Heart right ventricle (tissue), 16 donors: ENCODE measurements at regions not wholly inside any gene's neighbourhood (a gene's known extent, or its start where the extent isn't known, plus 50 kb on each side); places are given as distances from the start of the nearest gene placed in this dataset.

Experiments used
- ATAC-seq, 8 donors: fragments of 200-7000 bp; cut with Tn5 transposase; one replicate each; pipeline ENCODE4 v1.9.1; 2020; ENCODE audit warnings: mild to moderate bottlenecking in 8 of 8, moderate library complexity in 8 of 8, moderate number of reproducible peaks in 1 of 8
- DNase-seq, 2 donors: peaks; one replicate each; pipeline ENCODE4 v3.0.0-alpha.2; 2020
- H3K27ac ChIP-seq, 10 donors: fragments of 200-600 bp; sonication (generic) in 2 of 10; one replicate each; pipeline versions ENCODE4 v1.5.0 to v1.8.0; 2020 to 2022; ENCODE audit warnings: mild to moderate bottlenecking in 3 of 10
- H3K27me3 ChIP-seq, 7 donors: fragments of 200-600 bp; one replicate each; pipeline ENCODE4 v1.8.0; 2021 to 2022; ENCODE audit warnings: mild to moderate bottlenecking in 2 of 7
- H3K36me3 ChIP-seq, 9 donors: fragments of 200-600 bp; sonication (generic) in 1 of 9; one replicate each; pipeline versions ENCODE4 v1.5.0 to v1.8.0; 2020 to 2022; ENCODE audit warnings: mild to moderate bottlenecking in 2 of 9
- H3K4me1 ChIP-seq, 9 donors: fragments of 200-600 bp; sonication (generic) in 1 of 9; one replicate each; pipeline versions ENCODE4 v1.5.0 to v1.8.0; 2020 to 2022; ENCODE audit warnings: mild to moderate bottlenecking in 4 of 9
- H3K4me3 ChIP-seq, 10 donors: fragments of 200-600 bp; sonication (generic) in 2 of 10; one replicate each; pipeline versions ENCODE4 v1.5.0 to v1.8.0; 2020 to 2022; ENCODE audit warnings: mild to moderate bottlenecking in 7 of 10, moderate library complexity in 2 of 10
- H3K9me3 ChIP-seq, 11 donors: fragments of 200-600 bp in 10 of 11; sonication (generic) in 2 of 11; one replicate each; pipeline versions ENCODE4 v1.5.0 to v1.8.0; 2013 to 2022; ENCODE audit warnings: mild to moderate bottlenecking in 2 of 11, control low read depth in 1 of 11, moderate library complexity in 1 of 11
- CTCF ChIP-seq, 9 donors: fragments of 200-600 bp; sonication (generic) in 2 of 9; IDR thresholded peaks; one replicate each; pipeline versions ENCODE4 v1.5.0 to v1.8.0; 2021 to 2022; ENCODE audit warnings: antibody characterized with exemption in 9 of 9, mild to moderate bottlenecking in 5 of 9, moderate library complexity in 1 of 9
- WGBS, 2 donors: extraction: QIAGEN DNeasy Blood & Tissue Kit; methylation state at CpG; one replicate each; pipeline ENCODE4 v1.1.7; 2013; ENCODE audit warnings: inconsistent platforms in 1 of 2; 5-methylcytosine and 5-hydroxymethylcytosine counted together
- intact Hi-C, 10 donors: fragments of 100-400 bp; cut with DNase I; formaldehyde crosslinking; loops; one replicate each; pipeline versions ENCODE4 v1.11.1 to v1.14.2; 2022
- donor health status: Arrhythmogenic right ventricular cardiomyopathy.
- donor health status: ischemic (EF 13 %, LVEDD 7.1; RV severe dilation, severe dysfunction).
- donor health status: healthy with polysubstance abuse.
- donor health status: DM: no; HTN: yes; CAD: no.
- donor health status: DM: no; HTN: no; CAD: no.
- donor health status: ischemic (EF 25% LVEDD 6.9; RV normal size, moderate dysfunction).
- donor health status: ischemic (EF 25% LVEDD 5.7; RV mildly dilated, moderate dysfunction).
- donor health status: healthy.
- donor health status: DM: yes; HTN: yes; CAD: no.
- donor health status: Ischemic cardiomyopathy.
- donor health status: ischemic (EF 35%, LVEDD 5.7; RV mildly dilated, moderate dysfunction).
- donor health status: nonischemic (EF 11% LVEDD 7.7; RV severe dilation, severe dysfunction).
- donor health status: DM: yes; HTN: yes; CAD: no.
- donor health status: PGD.
- donor health status: ischemic (EF 29% LVEDD 5.4; RV normal size, mild dysfunction).
- donor health status: nonischemic (EF 23%, LVEDD 6.1; RV moderate dilation, normal function).

DNA sequence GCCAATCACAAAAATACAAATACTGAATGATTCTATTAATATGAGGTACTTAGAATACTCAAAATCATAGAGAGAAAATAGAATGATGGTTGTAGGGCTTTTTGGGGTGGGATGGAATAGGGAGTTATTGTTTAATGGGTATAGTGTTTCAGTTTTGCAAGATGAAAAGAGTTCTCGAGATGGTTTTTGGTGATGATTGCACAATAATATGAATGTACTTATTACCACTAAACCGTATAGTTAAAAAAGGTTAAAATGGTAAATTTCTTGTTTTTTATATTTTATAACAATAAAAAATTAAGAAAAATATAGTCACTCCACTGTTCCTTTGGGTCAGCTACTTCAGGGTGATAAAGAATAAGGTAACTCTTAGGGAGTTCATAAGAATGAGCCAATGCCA is 560.1 kb downstream of the TDRD15 start:
- no peak overlapping the region for H3K4me3 ChIP-seq
- intact Hi-C loops, result no loop called here
- no peak overlapping the region for H3K27ac ChIP-seq
- no peak for DNase-seq
- no peaks in the 10 kb centered on the region for H3K27me3 ChIP-seq
- no peaks in the 10 kb centered on the region for H3K4me1 ChIP-seq
- H3K36me3 ChIP-seq, result no peaks in the 10 kb centered on the region
- ATAC-seq, result no peak
- peaks cover 0 to 21% (median 8%) of the 10 kb centered on the region in 11 donors for H3K9me3 ChIP-seq
- 91 to 94% methylated on average over 2 of the region's 2 CpGs for WGBS, 2 donors
- TF ChIP-seq CTCF (IDR thresholded peaks at IDR 0.05), result no peak

GRCh38 chr2:21687589-21687988 is 563.8 kb downstream of the TDRD15 start:
- H3K27me3 ChIP-seq, result no peaks in the 10 kb centered on the region
- H3K36me3 ChIP-seq, result no peaks in the 10 kb centered on the region
- no peak overlapping the region for H3K4me3 ChIP-seq
- WGBS, 2 donors, result 93% methylated on average over 2 of the region's 2 CpGs
- ATAC-seq, result no peak
- no peak for TF ChIP-seq CTCF (IDR thresholded peaks at IDR 0.05)
- no peak for DNase-seq
- no peaks in the 10 kb centered on the region for H3K9me3 ChIP-seq
- H3K27ac ChIP-seq, result no peak overlapping the region
- intact Hi-C loops, result no loop called here
- no peaks in the 10 kb centered on the region for H3K4me1 ChIP-seq

DNA sequence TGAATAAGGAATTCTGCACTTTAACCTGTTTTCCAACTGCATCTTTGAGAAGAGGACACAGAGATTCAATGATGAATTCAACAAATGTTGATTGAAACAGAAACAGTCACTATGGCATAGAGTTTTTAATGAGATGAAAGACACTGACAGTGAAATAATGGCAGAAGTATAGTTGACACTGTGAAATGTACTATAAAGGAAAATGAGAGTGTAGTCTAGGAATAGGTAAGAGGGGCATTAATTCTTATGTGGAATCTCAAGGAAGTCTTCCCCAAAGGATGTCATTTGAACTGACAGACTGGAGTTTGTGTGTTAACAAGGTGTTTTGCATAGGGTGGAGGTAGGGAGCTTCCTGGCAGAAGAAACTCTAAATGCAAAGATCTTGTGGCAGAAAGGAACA is 566.2 kb downstream of the TDRD15 start:
- Histone ChIP-seq H3K27me3 (no peaks in the 10 kb centered on the region), H3K36me3 (no peaks in the 10 kb centered on the region), H3K27ac (no peak overlapping the region), H3K4me1 (no peaks in the 10 kb centered on the region), H3K9me3 (no peaks in the 10 kb centered on the region), H3K4me3 (no peak overlapping the region)
- intact Hi-C loops, result no loop called here
- no peak for DNase-seq
- no peak for TF ChIP-seq CTCF (IDR thresholded peaks at IDR 0.05)
- no peak for ATAC-seq

- intact Hi-C loops, result no loop called here
Observed at GRCh38 chr2:21693081-21693480, 569.3 kb downstream of the TDRD15 start.

More at GRCh38 chr2:21693081-21693480, 569.3 kb downstream of the TDRD15 start:
- no peak for ATAC-seq
- H3K36me3 ChIP-seq, result no peaks in the 10 kb centered on the region
- H3K4me3 ChIP-seq, result no peak overlapping the region
- no peak for DNase-seq
- H3K9me3 ChIP-seq, result no peaks in the 10 kb centered on the region
- no peak overlapping the region for H3K27ac ChIP-seq
- no peak for TF ChIP-seq CTCF (IDR thresholded peaks at IDR 0.05)
- no peaks in the 10 kb centered on the region for H3K27me3 ChIP-seq
- peaks cover 0 to 6% (median 0%) of the 10 kb centered on the region in 9 donors for H3K4me1 ChIP-seq
